Adrenal gland (tissue), 9 donors: ENCODE measurements at regions not wholly inside any gene's neighbourhood (a gene's known extent, or its start where the extent isn't known, plus 50 kb on each side); places are given as distances from the start of the nearest gene placed in this dataset.

Experiments
- DNase-seq, 7 donors: peaks; one replicate each; pipeline ENCODE4 v3.0.0-alpha.2; 2019 to 2020
- H3K27ac ChIP-seq, 5 donors: fragments of 200-600 bp; sonication (generic) in 4 of 5; 1 replicate in 3 of 5; 2 replicates in 2 of 5; pipeline versions ENCODE4 v1.5.1 to v1.8.0; 2016 to 2020; ENCODE audit warnings: mild to moderate bottlenecking in 1 of 5
- H3K27me3 ChIP-seq: fragments of 200-600 bp; 2 replicates; pipeline ENCODE4 v1.8.0; 2021
- H3K36me3 ChIP-seq, 2 donors: fragments of 200-600 bp; replicated peaks in 1 of 2; 1 replicate in 1 of 2; 2 replicates in 1 of 2; pipeline versions ENCODE4 v1.5.1 to v1.8.0; 2018 to 2022
- H3K4me1 ChIP-seq, 2 donors: fragments of 200-600 bp; replicated peaks in 1 of 2; 1 replicate in 1 of 2; 2 replicates in 1 of 2; pipeline versions ENCODE4 v1.5.1 to v1.8.0; 2018 to 2021
- H3K4me3 ChIP-seq, 4 donors: fragments of 200-600 bp; sonication (generic) in 3 of 4; one replicate each; pipeline ENCODE4 v1.5.1; 2016 to 2018
- H3K9me3 ChIP-seq, 3 donors: fragments of 200-600 bp; sonication (generic) in 1 of 3; replicated peaks in 1 of 3; 1 replicate in 2 of 3; 2 replicates in 1 of 3; pipeline versions ENCODE4 v1.5.1 to v1.8.0; 2016 to 2021
- POLR2A ChIP-seq, 2 donors: fragments of 450-650 bp; IDR thresholded peaks; one replicate each; pipeline ENCODE4 v1.6.1; 2017; ENCODE audit warnings: antibody characterized with exemption in 2 of 2, mild to moderate bottlenecking in 2 of 2, moderate library complexity in 1 of 2
- WGBS, 4 donors: extraction: QIAGEN DNeasy Blood & Tissue Kit in 2 of 4; methylation state at CpG; one replicate each; pipeline versions ENCODE4 v1.1.5 to v1.1.7; 2013 to 2017; 5-methylcytosine and 5-hydroxymethylcytosine counted together
- intact Hi-C, 2 donors: fragments of 100-400 bp; cut with DNase I; formaldehyde crosslinking; loops; one replicate each; pipeline versions ENCODE4 v1.14.1 to v1.15.0; 2022 to 2023
- TF ChIP-seq, protein P1 (sequence below), 6 experiments: fragments of 450-650 bp in 4 of 6; fragments of 200-600 bp in 2 of 6; sonication (generic) in 1 of 6; IDR thresholded peaks; 1 replicate in 5 of 6; 2 replicates in 1 of 6; pipeline versions ENCODE4 v1.5.1 to v1.8.0; 2016 to 2021; ENCODE audit warnings: antibody characterized with exemption in 6 of 6, mild to moderate bottlenecking in 2 of 6, moderate library complexity in 1 of 6
- donor health status: healthy with polysubstance abuse.
- donor health status: Bipolar disorder and iron deficiency.
- donor health status: DM: yes; HTN: yes; CAD: no.
- donor health status: DM: no; HTN: no; CAD: no.
- donor health status: DM: no; HTN: no; CAD: no.

DNA sequence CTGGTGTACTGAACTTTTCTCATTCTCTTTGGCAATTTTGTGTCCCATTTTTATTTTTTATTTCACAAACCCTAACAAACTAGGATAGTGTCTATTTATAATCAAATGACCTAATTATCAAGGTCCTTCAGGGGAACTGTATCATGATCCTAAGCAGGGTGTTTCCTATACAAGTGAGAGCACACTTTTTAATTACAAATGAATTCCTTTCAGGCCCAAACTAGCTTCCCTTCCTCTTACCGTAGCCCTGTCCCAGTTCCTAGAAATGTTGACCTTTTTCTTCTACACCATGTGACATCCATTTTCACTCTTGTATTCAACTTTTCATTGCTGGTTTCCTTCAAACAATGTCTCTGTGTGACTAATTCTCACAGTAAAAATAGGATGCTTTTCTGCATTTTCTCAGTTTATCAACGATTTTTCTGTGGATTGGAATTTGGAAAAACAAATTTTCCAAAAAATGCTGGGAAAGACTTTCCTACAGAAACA is 411.4 kb downstream of the CCDC91 start:
- no peak for DNase-seq
- Histone ChIP-seq H3K36me3 (no peaks in the 10 kb centered on the region), H3K9me3 (no peaks in the 10 kb centered on the region), H3K4me1 (no peaks in the 10 kb centered on the region), H3K4me3 (no peak overlapping the region), H3K27me3 (no peaks in the 10 kb centered on the region), H3K27ac (no peak overlapping the region)
- intact Hi-C loops, result no loop called here
- 38 to 57% (median 48%) methylated on average over 2 of the region's 2 CpGs for WGBS, 4 donors
- TF ChIP-seq, protein P1, sequence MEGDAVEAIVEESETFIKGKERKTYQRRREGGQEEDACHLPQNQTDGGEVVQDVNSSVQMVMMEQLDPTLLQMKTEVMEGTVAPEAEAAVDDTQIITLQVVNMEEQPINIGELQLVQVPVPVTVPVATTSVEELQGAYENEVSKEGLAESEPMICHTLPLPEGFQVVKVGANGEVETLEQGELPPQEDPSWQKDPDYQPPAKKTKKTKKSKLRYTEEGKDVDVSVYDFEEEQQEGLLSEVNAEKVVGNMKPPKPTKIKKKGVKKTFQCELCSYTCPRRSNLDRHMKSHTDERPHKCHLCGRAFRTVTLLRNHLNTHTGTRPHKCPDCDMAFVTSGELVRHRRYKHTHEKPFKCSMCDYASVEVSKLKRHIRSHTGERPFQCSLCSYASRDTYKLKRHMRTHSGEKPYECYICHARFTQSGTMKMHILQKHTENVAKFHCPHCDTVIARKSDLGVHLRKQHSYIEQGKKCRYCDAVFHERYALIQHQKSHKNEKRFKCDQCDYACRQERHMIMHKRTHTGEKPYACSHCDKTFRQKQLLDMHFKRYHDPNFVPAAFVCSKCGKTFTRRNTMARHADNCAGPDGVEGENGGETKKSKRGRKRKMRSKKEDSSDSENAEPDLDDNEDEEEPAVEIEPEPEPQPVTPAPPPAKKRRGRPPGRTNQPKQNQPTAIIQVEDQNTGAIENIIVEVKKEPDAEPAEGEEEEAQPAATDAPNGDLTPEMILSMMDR (IDR thresholded peaks at IDR 0.05), result no peak
- TF ChIP-seq POLR2A (IDR thresholded peaks at IDR 0.05), result no peak

DNA sequence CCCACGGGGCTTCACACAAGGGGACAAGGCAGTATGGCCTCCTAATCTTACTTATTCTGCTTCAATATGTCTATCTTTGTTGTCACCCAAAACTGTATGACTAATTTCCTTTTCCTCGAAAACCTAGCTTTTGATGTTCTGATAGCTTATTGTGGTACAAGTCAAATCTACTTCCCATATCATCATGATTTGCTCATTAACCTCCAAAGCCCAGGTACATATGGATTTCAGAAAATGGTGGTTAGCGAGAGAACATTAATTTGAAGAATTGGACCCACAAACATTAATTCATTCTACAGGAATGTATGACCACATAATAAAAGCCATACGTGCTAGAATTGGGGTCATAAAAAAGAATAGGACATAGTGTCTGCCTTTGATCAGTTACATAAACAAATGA is 412.5 kb downstream of the CCDC91 start:
- WGBS, 4 donors, result 77 to 86% (median 82%) methylated on average over 4 of the region's 4 CpGs
- Histone ChIP-seq H3K4me1 (no peaks in the 10 kb centered on the region), H3K9me3 (no peaks in the 10 kb centered on the region), H3K36me3 (no peaks in the 10 kb centered on the region), H3K4me3 (no peak overlapping the region), H3K27me3 (no peaks in the 10 kb centered on the region), H3K27ac (no peak overlapping the region)
- DNase-seq, result no peak
- intact Hi-C loops, result no loop called here
- TF ChIP-seq, protein P1 (IDR thresholded peaks at IDR 0.05), result no peak
- no peak for TF ChIP-seq POLR2A (IDR thresholded peaks at IDR 0.05)

DNA sequence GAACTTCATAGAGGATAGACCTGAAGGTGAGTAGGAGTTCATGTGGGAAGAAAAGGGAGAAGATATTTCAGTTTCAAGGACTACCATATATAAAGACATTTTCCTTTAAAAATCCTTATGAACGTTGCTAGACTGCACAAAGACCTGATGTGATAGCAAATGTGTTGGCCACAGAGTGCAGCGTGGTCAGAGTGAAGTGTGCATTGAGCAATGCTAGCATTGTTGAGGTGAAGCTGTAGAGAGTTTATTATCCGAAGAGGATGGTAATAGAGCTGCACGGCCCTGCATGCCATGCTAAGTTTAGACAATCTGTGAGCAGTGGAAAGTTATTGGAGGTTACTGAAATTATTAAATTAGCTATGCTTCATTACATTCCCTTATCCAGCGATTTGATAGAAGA is 413.0 kb downstream of the CCDC91 start:
- Histone ChIP-seq H3K9me3 (no peaks in the 10 kb centered on the region), H3K27ac (no peak overlapping the region), H3K36me3 (no peaks in the 10 kb centered on the region), H3K4me3 (no peak overlapping the region), H3K27me3 (no peaks in the 10 kb centered on the region), H3K4me1 (no peaks in the 10 kb centered on the region)
- no peak for DNase-seq
- TF ChIP-seq, protein P1 (IDR thresholded peaks at IDR 0.05), result no peak
- TF ChIP-seq POLR2A (IDR thresholded peaks at IDR 0.05), result no peak
- 75 to 82% (median 79%) methylated on average over 5 of the region's 5 CpGs for WGBS, 4 donors
- intact Hi-C loops, result no loop called here

DNA sequence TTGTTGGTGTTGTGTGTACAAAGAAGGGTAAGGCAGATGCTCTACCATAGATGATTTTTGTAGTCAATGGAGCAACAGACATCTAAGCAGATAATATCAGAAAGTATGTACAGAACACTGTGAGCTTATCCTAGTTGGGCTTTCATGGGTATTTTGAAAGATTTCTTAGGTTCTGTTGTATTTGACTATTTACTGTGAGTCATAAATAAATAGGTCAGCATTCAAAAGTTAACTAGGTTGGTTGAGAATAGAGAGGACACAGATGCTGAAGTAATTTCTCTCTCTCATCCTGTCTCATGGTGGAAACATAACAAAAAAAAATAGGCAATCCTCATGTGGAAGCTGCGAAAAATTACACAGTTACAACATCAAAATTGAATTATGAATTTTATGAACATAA is 413.5 kb downstream of the CCDC91 start:
- no peak overlapping the region for H3K27ac ChIP-seq
- intact Hi-C loops, result no loop called here
- no peak overlapping the region for H3K4me3 ChIP-seq
- no peaks in the 10 kb centered on the region for H3K4me1 ChIP-seq
- WGBS, 4 donors, result 79 to 89% (median 82%) methylated on average over 1 of the region's 1 CpG
- no peak for DNase-seq
- no peaks in the 10 kb centered on the region for H3K36me3 ChIP-seq
- H3K9me3 ChIP-seq, result no peaks in the 10 kb centered on the region
- TF ChIP-seq POLR2A (IDR thresholded peaks at IDR 0.05), result no peak
- TF ChIP-seq, protein P1 (IDR thresholded peaks at IDR 0.05), result no peak
- H3K27me3 ChIP-seq, result no peaks in the 10 kb centered on the region
